ENCODE measurements at regions not wholly inside any gene's neighbourhood (a gene's known extent, or its start where the extent isn't known, plus 50 kb on each side); places are given as distances from the start of the nearest gene placed in this dataset.

GRCh38 chr21:31531967-31532366 is 127.5 kb upstream of the SOD1 start:
- Histone ChIP-seq H3K9me3 (ENCODE audit: control insufficient read depth, low read length) (no peaks in the 10 kb centered on the region), H2AK5ac (ENCODE audit: low read length, severe bottlenecking) (no peak overlapping the region), H3K79me1 (replicated peaks; ENCODE audit: low read length, poor library complexity, severe bottlenecking) (peaks cover 3% of the 10 kb centered on the region), H4K8ac (ENCODE audit: low read length) (no peak overlapping the region), H3K4ac (ENCODE audit: low read depth in 1 of 2, low read length in 2 of 2) (no peak overlapping the region), H3K4me1 (ENCODE audit: control insufficient read depth, insufficient read depth, low read depth, low read length) (peaks cover 5% of the 10 kb centered on the region), H3K18ac (ENCODE audit: low read depth in 1 of 2, low read length in 2 of 2) (no peak overlapping the region), H2BK12ac (ENCODE audit: low read length in 2 of 2) (no peak overlapping the region), H3K14ac (ENCODE audit: low read length in 2 of 2) (no peak overlapping the region), H3K4me2 (ENCODE audit: low read length, poor library complexity, severe bottlenecking) (no peak overlapping the region), H3K27me3 (ENCODE audit: control insufficient read depth in 1 of 2, insufficient read depth in 1 of 2, low read length in 2 of 2) (peaks cover 0 to 9% of the 10 kb centered on the region in 2 experiments), H3K36me3 (ENCODE audit: control insufficient read depth in 1 of 2, insufficient read depth in 2 of 2, low read depth in 1 of 2, low read length in 2 of 2) (no peaks in the 10 kb centered on the region), H3K4me3 (ENCODE audit: insufficient read depth in 1 of 2, low read depth in 1 of 2, low read length in 2 of 2) (no peak overlapping the region), H3K23ac (ENCODE audit: low read length in 2 of 2) (no peak overlapping the region), H2BK15ac (ENCODE audit: low read depth, poor library complexity, severe bottlenecking) (no peak overlapping the region), H3K27ac (ENCODE audit: low read length, poor library complexity, severe bottlenecking) (no peak overlapping the region), H2BK120ac (ENCODE audit: low read depth, low read length) (no peak overlapping the region), H2BK5ac (ENCODE audit: low read depth, low read length, poor library complexity, severe bottlenecking) (no peak overlapping the region), H4K91ac (ENCODE audit: low read length) (no peak overlapping the region), H2AFZ (ENCODE audit: low read depth, low read length) (no peak overlapping the region), H3K9ac (ENCODE audit: low read length) (no peak overlapping the region)
- no peak for DNase-seq
- WGBS = 100% methylated on average over 1 of the region's 1 CpG

DNA sequence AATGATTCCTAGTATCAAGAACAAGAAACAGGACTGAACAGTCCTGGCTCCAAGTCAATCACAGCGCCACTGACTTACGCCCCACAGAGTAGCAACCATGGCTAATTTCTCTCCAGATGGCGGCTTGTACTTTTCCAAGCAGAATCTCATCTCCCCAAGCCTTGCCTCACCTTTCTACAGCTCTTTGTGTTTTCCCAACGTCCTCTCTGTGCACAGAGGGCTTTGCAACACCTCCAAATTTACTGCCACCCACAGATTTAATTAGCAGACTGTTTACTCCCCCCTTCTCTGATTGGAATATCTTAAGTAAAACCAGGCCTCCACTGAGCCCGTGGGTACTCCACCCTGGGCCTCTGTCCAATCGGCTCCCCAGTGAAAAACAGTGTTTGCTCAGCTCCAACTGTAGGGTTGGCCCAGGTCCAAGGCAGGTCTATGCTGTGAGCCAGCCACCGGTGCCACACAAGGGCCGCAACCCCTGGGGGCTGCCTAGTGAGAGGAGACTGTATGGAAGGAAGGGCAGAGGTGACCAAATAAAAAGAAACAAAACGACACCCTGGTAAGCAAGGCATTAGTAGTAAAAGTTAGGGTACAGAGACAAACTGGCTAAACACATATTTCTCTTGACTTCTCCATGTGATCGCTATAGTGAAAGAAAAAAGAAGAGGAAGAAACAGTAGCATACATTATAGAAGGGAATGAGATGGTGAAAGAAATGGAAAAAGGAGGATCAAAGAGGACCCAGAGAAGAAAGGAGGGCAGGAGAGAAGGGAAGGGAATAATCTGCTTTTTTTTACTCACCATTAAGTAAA is 128.4 kb upstream of the SOD1 start:
- Histone ChIP-seq H3K23ac (ENCODE audit: low read length in 2 of 2) (no peak overlapping the region), H2BK120ac (ENCODE audit: low read depth, low read length) (no peak overlapping the region), H4K91ac (ENCODE audit: low read length) (no peak overlapping the region), H2BK12ac (ENCODE audit: low read length in 2 of 2) (no peak overlapping the region), H4K8ac (ENCODE audit: low read length) (no peak overlapping the region), H3K27me3 (ENCODE audit: control insufficient read depth in 1 of 2, insufficient read depth in 1 of 2, low read length in 2 of 2) (peaks cover 0 to 14% of the 10 kb centered on the region in 2 experiments), H3K9me3 (ENCODE audit: control insufficient read depth, low read length) (no peaks in the 10 kb centered on the region), H3K4me1 (ENCODE audit: control insufficient read depth, insufficient read depth, low read depth, low read length) (peaks cover 9% of the 10 kb centered on the region), H2AK5ac (ENCODE audit: low read length, severe bottlenecking) (no peak overlapping the region), H2BK5ac (ENCODE audit: low read depth, low read length, poor library complexity, severe bottlenecking) (no peak overlapping the region), H3K4me3 (ENCODE audit: insufficient read depth in 1 of 2, low read depth in 1 of 2, low read length in 2 of 2) (no peak overlapping the region), H3K36me3 (ENCODE audit: control insufficient read depth in 1 of 2, insufficient read depth in 2 of 2, low read depth in 1 of 2, low read length in 2 of 2) (no peaks in the 10 kb centered on the region), H3K4me2 (ENCODE audit: low read length, poor library complexity, severe bottlenecking) (no peak overlapping the region), H3K9ac (ENCODE audit: low read length) (no peak overlapping the region), H3K4ac (ENCODE audit: low read depth in 1 of 2, low read length in 2 of 2) (no peak overlapping the region), H3K14ac (ENCODE audit: low read length in 2 of 2) (no peak overlapping the region), H3K27ac (ENCODE audit: low read length, poor library complexity, severe bottlenecking) (no peak overlapping the region), H2BK15ac (ENCODE audit: low read depth, poor library complexity, severe bottlenecking) (no peak overlapping the region), H2AFZ (ENCODE audit: low read depth, low read length) (no peak overlapping the region), H3K18ac (ENCODE audit: low read depth in 1 of 2, low read length in 2 of 2) (no peak overlapping the region), H3K79me1 (replicated peaks; ENCODE audit: low read length, poor library complexity, severe bottlenecking) (peaks cover 3% of the 10 kb centered on the region)
- 86% methylated on average over 10 of the region's 10 CpGs for WGBS
- no peak for DNase-seq

DNA sequence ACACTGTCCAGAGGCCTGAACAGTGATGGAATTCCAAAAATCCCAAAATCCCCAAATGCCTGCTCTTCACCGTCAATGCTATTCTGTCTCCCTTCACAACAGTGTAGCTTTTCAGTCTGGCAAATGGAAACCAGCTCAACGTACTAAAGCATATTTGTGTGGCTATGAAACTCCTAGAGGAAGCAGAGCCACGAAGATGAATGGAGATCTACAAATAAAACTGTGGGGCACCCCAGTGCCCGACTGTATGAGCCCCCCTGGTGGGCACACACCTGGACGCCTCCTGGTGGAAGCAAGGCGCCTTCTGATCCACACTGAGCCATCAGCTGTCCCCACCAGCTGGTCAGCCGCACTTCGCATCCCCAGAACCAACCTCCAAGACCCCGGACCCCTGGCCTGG is 129.1 kb upstream of the SOD1 start:
- H3K9ac ChIP-seq (ENCODE audit: low read length) = no peak overlapping the region
- no peaks in the 10 kb centered on the region for H3K9me3 ChIP-seq (ENCODE audit: control insufficient read depth, low read length)
- peaks cover 0 to 14% of the 10 kb centered on the region in 2 experiments for H3K27me3 ChIP-seq (ENCODE audit: control insufficient read depth in 1 of 2, insufficient read depth in 1 of 2, low read length in 2 of 2)
- H3K4me1 ChIP-seq (ENCODE audit: control insufficient read depth, insufficient read depth, low read depth, low read length) = peaks cover 11% of the 10 kb centered on the region
- H2AK5ac ChIP-seq (ENCODE audit: low read length, severe bottlenecking) = no peak overlapping the region
- H3K14ac ChIP-seq (ENCODE audit: low read length in 2 of 2) = no peak overlapping the region
- H4K91ac ChIP-seq (ENCODE audit: low read length) = no peak overlapping the region
- no peak overlapping the region for H2BK120ac ChIP-seq (ENCODE audit: low read depth, low read length)
- no peak overlapping the region for H2BK5ac ChIP-seq (ENCODE audit: low read depth, low read length, poor library complexity, severe bottlenecking)
- no peak overlapping the region for H3K23ac ChIP-seq (ENCODE audit: low read length in 2 of 2)
- H2BK12ac ChIP-seq (ENCODE audit: low read length in 2 of 2) = no peak overlapping the region
- DNase-seq = no peak
- 82% methylated on average over 8 of the region's 9 CpGs for WGBS
- no peak overlapping the region for H2AFZ ChIP-seq (ENCODE audit: low read depth, low read length)
- H2BK15ac ChIP-seq (ENCODE audit: low read depth, poor library complexity, severe bottlenecking) = no peak overlapping the region
- peaks cover 3% of the 10 kb centered on the region for H3K79me1 ChIP-seq (replicated peaks; ENCODE audit: low read length, poor library complexity, severe bottlenecking)
- H3K27ac ChIP-seq (ENCODE audit: low read length, poor library complexity, severe bottlenecking) = no peak overlapping the region
- H3K4ac ChIP-seq (ENCODE audit: low read depth in 1 of 2, low read length in 2 of 2) = no peak overlapping the region
- no peak overlapping the region for H4K8ac ChIP-seq (ENCODE audit: low read length)
- H3K36me3 ChIP-seq (ENCODE audit: control insufficient read depth in 1 of 2, insufficient read depth in 2 of 2, low read depth in 1 of 2, low read length in 2 of 2) = no peaks in the 10 kb centered on the region
- no peak overlapping the region for H3K18ac ChIP-seq (ENCODE audit: low read depth in 1 of 2, low read length in 2 of 2)
- H3K4me2 ChIP-seq (ENCODE audit: low read length, poor library complexity, severe bottlenecking) = no peak overlapping the region
- no peak overlapping the region for H3K4me3 ChIP-seq (ENCODE audit: insufficient read depth in 1 of 2, low read depth in 1 of 2, low read length in 2 of 2)

- H3K4ac ChIP-seq (ENCODE audit: low read depth in 1 of 2, low read length in 2 of 2) = no peak overlapping the region
- no peak overlapping the region for H3K27ac ChIP-seq (ENCODE audit: low read length, poor library complexity, severe bottlenecking)
- no CpG with 5 or more reads among the region's 1 CpG for WGBS
- H3K14ac ChIP-seq (ENCODE audit: low read length in 2 of 2) = no peak overlapping the region
- no peak overlapping the region for H3K4me3 ChIP-seq (ENCODE audit: insufficient read depth in 1 of 2, low read depth in 1 of 2, low read length in 2 of 2)
- no peak for DNase-seq
- no peak overlapping the region for H2BK120ac ChIP-seq (ENCODE audit: low read depth, low read length)
- no peak overlapping the region for H4K91ac ChIP-seq (ENCODE audit: low read length)
- H3K18ac ChIP-seq (ENCODE audit: low read depth in 1 of 2, low read length in 2 of 2) = no peak overlapping the region
- H2AK5ac ChIP-seq (ENCODE audit: low read length, severe bottlenecking) = no peak overlapping the region
- H2AFZ ChIP-seq (ENCODE audit: low read depth, low read length) = no peak overlapping the region
- no peaks in the 10 kb centered on the region for H3K9me3 ChIP-seq (ENCODE audit: control insufficient read depth, low read length)
- no peak overlapping the region for H2BK15ac ChIP-seq (ENCODE audit: low read depth, poor library complexity, severe bottlenecking)
- H3K36me3 ChIP-seq (ENCODE audit: control insufficient read depth in 1 of 2, insufficient read depth in 2 of 2, low read depth in 1 of 2, low read length in 2 of 2) = no peaks in the 10 kb centered on the region
- H3K4me2 ChIP-seq (ENCODE audit: low read length, poor library complexity, severe bottlenecking) = no peak overlapping the region
- no peak overlapping the region for H4K8ac ChIP-seq (ENCODE audit: low read length)
- no peak overlapping the region for H2BK12ac ChIP-seq (ENCODE audit: low read length in 2 of 2)
- H3K79me1 ChIP-seq (replicated peaks; ENCODE audit: low read length, poor library complexity, severe bottlenecking) = peaks cover 3% of the 10 kb centered on the region
- H3K27me3 ChIP-seq (ENCODE audit: control insufficient read depth in 1 of 2, insufficient read depth in 1 of 2, low read length in 2 of 2) = peaks cover 0 to 14% of the 10 kb centered on the region in 2 experiments
- no peak overlapping the region for H3K23ac ChIP-seq (ENCODE audit: low read length in 2 of 2)
- no peak overlapping the region for H3K9ac ChIP-seq (ENCODE audit: low read length)
- H3K4me1 ChIP-seq (ENCODE audit: control insufficient read depth, insufficient read depth, low read depth, low read length) = peaks cover 11% of the 10 kb centered on the region
- H2BK5ac ChIP-seq (ENCODE audit: low read depth, low read length, poor library complexity, severe bottlenecking) = no peak overlapping the region
These were observed 130.1 kb upstream of the SOD1 start for GRCh38 chr21:31529406-31529805.

Data from mesenchymal stem cell (in vitro differentiated cells and primary cell).